ENCODE measurements at regions not wholly inside any gene's neighbourhood (a gene's known extent, or its start where the extent isn't known, plus 50 kb on each side); places are given as distances from the start of the nearest gene placed in this dataset.
"Not testable (repeated sequence)": the region's sequence is repeated elsewhere in the genome, so short reads cannot be mapped to it uniquely, and the experiment has no call there.

DNA sequence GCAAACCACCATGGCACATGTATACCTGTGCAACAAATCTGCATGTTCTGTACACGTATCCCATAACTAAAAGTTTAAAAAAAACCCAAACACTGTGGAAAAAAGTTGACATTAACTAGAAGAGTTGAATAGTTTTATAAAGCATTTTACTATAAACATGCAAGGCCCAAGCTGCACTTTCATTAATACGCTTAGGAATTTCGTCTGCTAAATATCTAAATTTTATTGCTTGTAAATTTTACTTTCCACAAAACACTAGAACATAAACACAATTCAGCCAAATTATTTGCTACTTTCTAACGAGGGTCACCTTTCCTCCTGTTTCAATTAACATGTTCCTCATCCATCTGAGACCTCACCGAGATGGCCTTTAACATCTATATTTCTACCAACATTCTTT lies 74.4 kb upstream of the MAN1A1 start:
- Histone ChIP-seq H3K9me2 (ENCODE audit: insufficient read depth, low read length) (no peaks in the 10 kb centered on the region), H3K9ac (ENCODE audit: low read length) (no peak overlapping the region), H3K27me3 (ENCODE audit: insufficient read depth, low read depth, low read length) (no peaks in the 10 kb centered on the region), H3K4me2 (ENCODE audit: low read length) (no peak overlapping the region), H3K79me2 (replicated peaks; ENCODE audit: insufficient read depth, low read length) (no peaks in the 10 kb centered on the region), H3K36me3 (ENCODE audit: insufficient read depth, low read length) (no peaks in the 10 kb centered on the region), H3K4me3 (ENCODE audit: low read length) (no peak overlapping the region), H3F3A (ENCODE audit: insufficient read depth, low read length, poor library complexity, severe bottlenecking) (no peaks in the 10 kb centered on the region), H2AFZ (ENCODE audit: low read depth, low read length) (no peak overlapping the region), H3K27ac (ENCODE audit: low read length) (no peak overlapping the region), H4K20me1 (ENCODE audit: insufficient read depth) (no peaks in the 10 kb centered on the region), H3K9me3 (ENCODE audit: low read length) (no peaks in the 10 kb centered on the region)
- TF ChIP-seq RAD21 (conservative IDR thresholded peaks at IDR 0.05): no peak
- no peak for TF ChIP-seq POLR2AphosphoS5 (IDR thresholded peaks at IDR 0.05)
- TF ChIP-seq EZH2 (IDR thresholded peaks at IDR 0.05; ENCODE audit: borderline replicate concordance, insufficient read depth, low read length, poor library complexity, severe bottlenecking): no peak
- no peak for TF ChIP-seq MXI1 (conservative IDR thresholded peaks at IDR 0.05; ENCODE audit: poor library complexity, severe bottlenecking)
- no peak for TF ChIP-seq TAF1 (IDR thresholded peaks at IDR 0.05; ENCODE audit: low read depth)
- TF ChIP-seq, protein P1, sequence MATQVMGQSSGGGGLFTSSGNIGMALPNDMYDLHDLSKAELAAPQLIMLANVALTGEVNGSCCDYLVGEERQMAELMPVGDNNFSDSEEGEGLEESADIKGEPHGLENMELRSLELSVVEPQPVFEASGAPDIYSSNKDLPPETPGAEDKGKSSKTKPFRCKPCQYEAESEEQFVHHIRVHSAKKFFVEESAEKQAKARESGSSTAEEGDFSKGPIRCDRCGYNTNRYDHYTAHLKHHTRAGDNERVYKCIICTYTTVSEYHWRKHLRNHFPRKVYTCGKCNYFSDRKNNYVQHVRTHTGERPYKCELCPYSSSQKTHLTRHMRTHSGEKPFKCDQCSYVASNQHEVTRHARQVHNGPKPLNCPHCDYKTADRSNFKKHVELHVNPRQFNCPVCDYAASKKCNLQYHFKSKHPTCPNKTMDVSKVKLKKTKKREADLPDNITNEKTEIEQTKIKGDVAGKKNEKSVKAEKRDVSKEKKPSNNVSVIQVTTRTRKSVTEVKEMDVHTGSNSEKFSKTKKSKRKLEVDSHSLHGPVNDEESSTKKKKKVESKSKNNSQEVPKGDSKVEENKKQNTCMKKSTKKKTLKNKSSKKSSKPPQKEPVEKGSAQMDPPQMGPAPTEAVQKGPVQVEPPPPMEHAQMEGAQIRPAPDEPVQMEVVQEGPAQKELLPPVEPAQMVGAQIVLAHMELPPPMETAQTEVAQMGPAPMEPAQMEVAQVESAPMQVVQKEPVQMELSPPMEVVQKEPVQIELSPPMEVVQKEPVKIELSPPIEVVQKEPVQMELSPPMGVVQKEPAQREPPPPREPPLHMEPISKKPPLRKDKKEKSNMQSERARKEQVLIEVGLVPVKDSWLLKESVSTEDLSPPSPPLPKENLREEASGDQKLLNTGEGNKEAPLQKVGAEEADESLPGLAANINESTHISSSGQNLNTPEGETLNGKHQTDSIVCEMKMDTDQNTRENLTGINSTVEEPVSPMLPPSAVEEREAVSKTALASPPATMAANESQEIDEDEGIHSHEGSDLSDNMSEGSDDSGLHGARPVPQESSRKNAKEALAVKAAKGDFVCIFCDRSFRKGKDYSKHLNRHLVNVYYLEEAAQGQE (IDR thresholded peaks at IDR 0.05; ENCODE audit: borderline replicate concordance): no peak
- no peak for TF ChIP-seq SMC3 (conservative IDR thresholded peaks at IDR 0.05; ENCODE audit: poor library complexity)
- TF ChIP-seq, protein P2, sequence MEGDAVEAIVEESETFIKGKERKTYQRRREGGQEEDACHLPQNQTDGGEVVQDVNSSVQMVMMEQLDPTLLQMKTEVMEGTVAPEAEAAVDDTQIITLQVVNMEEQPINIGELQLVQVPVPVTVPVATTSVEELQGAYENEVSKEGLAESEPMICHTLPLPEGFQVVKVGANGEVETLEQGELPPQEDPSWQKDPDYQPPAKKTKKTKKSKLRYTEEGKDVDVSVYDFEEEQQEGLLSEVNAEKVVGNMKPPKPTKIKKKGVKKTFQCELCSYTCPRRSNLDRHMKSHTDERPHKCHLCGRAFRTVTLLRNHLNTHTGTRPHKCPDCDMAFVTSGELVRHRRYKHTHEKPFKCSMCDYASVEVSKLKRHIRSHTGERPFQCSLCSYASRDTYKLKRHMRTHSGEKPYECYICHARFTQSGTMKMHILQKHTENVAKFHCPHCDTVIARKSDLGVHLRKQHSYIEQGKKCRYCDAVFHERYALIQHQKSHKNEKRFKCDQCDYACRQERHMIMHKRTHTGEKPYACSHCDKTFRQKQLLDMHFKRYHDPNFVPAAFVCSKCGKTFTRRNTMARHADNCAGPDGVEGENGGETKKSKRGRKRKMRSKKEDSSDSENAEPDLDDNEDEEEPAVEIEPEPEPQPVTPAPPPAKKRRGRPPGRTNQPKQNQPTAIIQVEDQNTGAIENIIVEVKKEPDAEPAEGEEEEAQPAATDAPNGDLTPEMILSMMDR (IDR thresholded peaks at IDR 0.05; ENCODE audit: poor library complexity, severe bottlenecking): no peak
- no peak for TF ChIP-seq EP300 (conservative IDR thresholded peaks at IDR 0.05; ENCODE audit: poor library complexity, severe bottlenecking)

DNA sequence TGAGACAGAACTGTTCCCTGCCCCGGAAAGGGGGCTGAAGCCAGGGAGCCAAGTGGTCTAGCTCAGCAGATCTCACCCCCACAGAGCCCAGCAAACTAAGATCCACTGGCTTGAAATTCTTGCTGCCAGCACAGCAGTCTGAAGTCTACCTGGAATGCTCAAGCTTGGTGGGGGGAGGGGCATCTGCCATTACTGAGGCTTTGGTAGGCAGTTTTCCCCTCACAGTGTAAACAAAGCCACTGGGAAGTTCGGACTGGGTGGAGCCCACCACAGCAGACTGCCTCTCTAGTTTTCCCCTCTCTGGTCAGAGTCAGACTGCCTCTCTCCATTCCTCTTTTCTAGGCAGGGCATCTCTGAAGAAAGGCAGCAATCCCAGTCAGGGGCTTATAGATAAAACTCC lies 68.5 kb upstream of the MAN1A1 start:
- H3K79me2 ChIP-seq (replicated peaks; ENCODE audit: insufficient read depth, low read length); H2AFZ ChIP-seq (ENCODE audit: low read depth, low read length); H3K4me3 ChIP-seq (ENCODE audit: low read length); H3K9me3 ChIP-seq (ENCODE audit: low read length); H3K4me2 ChIP-seq (ENCODE audit: low read length); H3F3A ChIP-seq (ENCODE audit: insufficient read depth, low read length, poor library complexity, severe bottlenecking); H3K27ac ChIP-seq (ENCODE audit: low read length); H3K9me2 ChIP-seq (ENCODE audit: insufficient read depth, low read length); H3K36me3 ChIP-seq (ENCODE audit: insufficient read depth, low read length); H3K27me3 ChIP-seq (ENCODE audit: insufficient read depth, low read depth, low read length); H4K20me1 ChIP-seq (ENCODE audit: insufficient read depth); H3K9ac ChIP-seq (ENCODE audit: low read length): not testable (repeated sequence)

DNA sequence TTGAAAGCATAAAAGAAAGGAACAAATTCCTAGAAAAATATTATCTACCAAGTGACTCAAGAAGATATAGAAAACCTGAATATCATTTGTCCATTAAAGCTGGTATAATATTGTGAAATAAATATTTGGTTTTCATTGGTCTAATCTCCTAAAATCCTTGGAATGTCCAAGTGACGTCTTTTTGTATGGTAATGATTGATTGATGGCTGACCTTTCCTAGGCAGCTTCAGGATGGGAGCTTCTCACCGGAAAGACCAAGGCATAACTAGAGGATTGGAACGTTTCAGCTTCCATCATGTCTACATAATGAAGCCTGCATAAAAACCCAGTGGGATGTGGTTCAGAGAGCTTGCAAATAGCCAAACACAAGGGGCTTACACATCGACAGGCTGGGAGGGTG lies 57.6 kb upstream of the MAN1A1 start:
- no peaks in the 10 kb centered on the region for H3K9me3 ChIP-seq (ENCODE audit: low read length)

More for the DNA sequence above, 57.6 kb upstream of the MAN1A1 start:
- H3K4me2 ChIP-seq (ENCODE audit: low read length): no peak overlapping the region
- no peaks in the 10 kb centered on the region for H4K20me1 ChIP-seq (ENCODE audit: insufficient read depth)
- H3K9ac ChIP-seq (ENCODE audit: low read length): no peak overlapping the region
- TF ChIP-seq POLR2AphosphoS5 (IDR thresholded peaks at IDR 0.05): no peak
- TF ChIP-seq, protein P1 (IDR thresholded peaks at IDR 0.05; ENCODE audit: borderline replicate concordance): no peak
- no peak for TF ChIP-seq TAF1 (IDR thresholded peaks at IDR 0.05; ENCODE audit: low read depth)
- no peak for TF ChIP-seq EZH2 (IDR thresholded peaks at IDR 0.05; ENCODE audit: borderline replicate concordance, insufficient read depth, low read length, poor library complexity, severe bottlenecking)
- TF ChIP-seq EP300 (conservative IDR thresholded peaks at IDR 0.05; ENCODE audit: poor library complexity, severe bottlenecking): no peak
- no peak for TF ChIP-seq MXI1 (conservative IDR thresholded peaks at IDR 0.05; ENCODE audit: poor library complexity, severe bottlenecking)
- TF ChIP-seq, protein P2 (IDR thresholded peaks at IDR 0.05; ENCODE audit: poor library complexity, severe bottlenecking): no peak
- TF ChIP-seq SMC3 (conservative IDR thresholded peaks at IDR 0.05; ENCODE audit: poor library complexity): no peak
- no peak for TF ChIP-seq RAD21 (conservative IDR thresholded peaks at IDR 0.05)
- no peaks in the 10 kb centered on the region for H3F3A ChIP-seq (ENCODE audit: insufficient read depth, low read length, poor library complexity, severe bottlenecking)
- no peak overlapping the region for H3K4me3 ChIP-seq (ENCODE audit: low read length)
- H3K79me2 ChIP-seq (replicated peaks; ENCODE audit: insufficient read depth, low read length): no peaks in the 10 kb centered on the region
- H3K27ac ChIP-seq (ENCODE audit: low read length): no peak overlapping the region
- H3K27me3 ChIP-seq (ENCODE audit: insufficient read depth, low read depth, low read length): no peaks in the 10 kb centered on the region
- no peak overlapping the region for H2AFZ ChIP-seq (ENCODE audit: low read depth, low read length)
- H3K9me2 ChIP-seq (ENCODE audit: insufficient read depth, low read length): no peaks in the 10 kb centered on the region
- H3K36me3 ChIP-seq (ENCODE audit: insufficient read depth, low read length): no peaks in the 10 kb centered on the region

Data from neural cell (in vitro differentiated cells).